HG02642 (cell line): ENCODE measurements at regions not wholly inside any gene's neighbourhood (a gene's known extent, or its start where the extent isn't known, plus 50 kb on each side); places are given as distances from the start of the nearest gene placed in this dataset.
"Not testable (repeated sequence)": the region's sequence is repeated elsewhere in the genome, so short reads cannot be mapped to it uniquely, and the experiment has no call there.

Experiments
- ATAC-seq: cut with Tn5 transposase; IDR thresholded peaks from one replicate; pipeline ENCODE4 v1.9.1; 2021; ENCODE audit warnings: mild to moderate bottlenecking; ENCODE audit not compliant: unreplicated experiment, poor library complexity

DNA sequence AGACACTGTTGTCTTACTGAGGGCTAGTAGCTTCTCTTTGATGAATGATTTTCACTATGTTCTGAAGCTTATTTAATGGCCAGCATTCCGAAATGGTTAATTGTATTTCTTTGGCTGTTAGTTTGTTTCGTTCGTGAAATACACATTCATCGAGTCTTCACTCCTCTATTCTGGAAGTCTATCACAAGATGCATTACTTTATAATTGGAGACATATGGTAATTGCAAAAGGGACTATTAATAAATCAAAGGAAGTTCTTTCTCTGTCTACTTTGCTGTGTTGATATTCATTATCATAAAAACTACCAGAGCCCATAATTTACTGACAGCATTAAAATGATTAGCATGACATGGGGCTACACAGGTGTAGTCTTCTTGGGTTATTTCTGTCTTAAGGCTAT, 133.8 kb upstream of the IGFBP3 start:
- ATAC-seq = no peak

DNA sequence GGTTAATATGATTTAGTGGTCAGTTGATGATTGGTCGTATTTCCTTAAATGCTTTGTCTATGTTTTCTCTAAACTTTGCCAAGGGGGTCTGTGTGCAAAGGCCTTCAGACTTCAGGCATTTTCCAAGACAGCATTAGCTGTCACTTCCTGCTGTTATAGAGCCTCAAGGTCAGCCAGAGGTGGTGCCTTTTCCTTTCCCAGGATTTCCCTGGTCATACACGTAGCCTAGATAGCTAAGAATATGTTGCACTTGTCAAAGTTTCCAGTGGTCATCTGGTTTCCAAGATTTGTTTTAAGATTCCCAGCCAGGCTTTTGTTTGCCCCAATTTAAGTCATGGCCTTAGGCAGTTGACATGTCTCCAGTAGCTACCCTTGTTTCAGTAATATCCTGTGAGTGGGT, 133.2 kb upstream of the IGFBP3 start:
- no peak for ATAC-seq

DNA sequence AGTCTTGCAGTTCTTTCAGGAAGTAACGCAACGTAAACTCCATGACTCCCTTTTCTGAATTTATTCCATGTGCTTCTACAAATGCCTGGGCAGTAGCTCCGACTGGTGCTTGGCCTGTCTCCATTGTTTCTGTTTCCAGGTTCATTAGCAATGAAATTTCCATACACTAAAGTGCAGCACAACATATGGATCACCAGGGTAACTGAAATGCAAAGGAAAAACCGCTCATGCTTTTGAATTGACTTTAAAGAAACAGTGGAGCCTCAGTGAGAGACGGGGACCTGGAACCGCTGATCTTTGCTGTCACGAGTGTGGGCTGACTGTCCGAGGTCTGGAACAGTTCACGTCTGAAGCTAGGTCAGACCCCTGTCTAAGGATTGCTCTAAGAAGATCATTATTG, 126.5 kb upstream of the IGFBP3 start:
- no peak for ATAC-seq

DNA sequence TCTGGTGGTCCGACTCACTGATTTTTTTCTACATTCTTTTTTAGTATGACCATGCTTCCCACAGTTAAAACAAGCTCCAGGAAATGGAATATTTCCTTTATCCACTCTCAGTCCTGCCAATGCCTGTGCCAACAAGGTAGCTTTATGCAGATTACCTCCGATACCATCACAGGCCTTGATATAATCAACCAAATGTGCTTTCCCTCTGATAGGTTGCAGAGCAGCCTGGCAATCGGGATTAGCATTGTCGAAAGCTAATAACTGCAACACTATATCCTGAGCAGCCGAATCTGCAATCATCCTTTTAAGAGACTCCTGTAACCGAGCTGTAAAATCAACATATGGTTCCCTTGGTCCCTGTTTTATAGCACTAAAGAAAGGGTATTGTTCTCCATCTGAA, 122.3 kb upstream of the IGFBP3 start:
- not testable (repeated sequence) for ATAC-seq

DNA sequence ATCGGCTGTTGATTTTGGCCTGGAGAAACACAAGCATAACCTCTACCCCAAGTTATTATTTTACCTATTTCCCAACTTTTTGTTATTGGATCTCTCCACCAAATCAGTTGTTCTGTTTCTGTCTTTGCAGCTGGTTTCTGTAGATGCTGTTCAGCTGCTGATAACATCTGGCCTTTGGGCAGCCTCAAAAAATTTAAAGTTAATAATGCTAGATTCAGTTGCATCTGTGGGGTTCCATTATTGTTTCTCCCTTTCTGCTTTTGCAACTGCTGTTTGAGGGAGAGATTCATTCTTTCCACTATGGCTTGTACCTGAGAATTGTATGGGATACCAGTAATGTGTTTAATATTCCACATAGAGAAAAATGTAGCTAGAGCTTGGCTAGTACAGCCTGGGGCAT, 118.7 kb upstream of the IGFBP3 start:
- ATAC-seq = not testable (repeated sequence)

DNA sequence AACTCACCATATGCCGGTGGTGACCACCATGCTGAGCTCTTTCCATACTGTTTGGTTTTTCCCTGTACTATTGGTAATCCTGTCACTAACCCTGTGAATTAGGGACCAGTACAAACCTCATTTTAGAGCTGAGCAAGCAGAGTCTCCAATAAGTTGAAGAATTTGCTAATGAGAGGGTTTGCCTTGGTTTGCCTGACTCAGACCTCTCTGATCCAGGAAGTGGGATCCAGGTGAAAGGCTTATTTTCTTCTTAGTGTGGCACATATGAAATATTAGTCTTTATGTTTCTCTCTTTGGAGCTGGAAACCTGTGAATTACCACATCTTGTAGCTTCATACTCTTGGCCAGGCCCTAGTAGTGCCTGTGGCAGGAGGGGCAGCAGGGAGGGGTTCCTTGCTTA, 114.1 kb upstream of the IGFBP3 start:
- no peak for ATAC-seq

DNA sequence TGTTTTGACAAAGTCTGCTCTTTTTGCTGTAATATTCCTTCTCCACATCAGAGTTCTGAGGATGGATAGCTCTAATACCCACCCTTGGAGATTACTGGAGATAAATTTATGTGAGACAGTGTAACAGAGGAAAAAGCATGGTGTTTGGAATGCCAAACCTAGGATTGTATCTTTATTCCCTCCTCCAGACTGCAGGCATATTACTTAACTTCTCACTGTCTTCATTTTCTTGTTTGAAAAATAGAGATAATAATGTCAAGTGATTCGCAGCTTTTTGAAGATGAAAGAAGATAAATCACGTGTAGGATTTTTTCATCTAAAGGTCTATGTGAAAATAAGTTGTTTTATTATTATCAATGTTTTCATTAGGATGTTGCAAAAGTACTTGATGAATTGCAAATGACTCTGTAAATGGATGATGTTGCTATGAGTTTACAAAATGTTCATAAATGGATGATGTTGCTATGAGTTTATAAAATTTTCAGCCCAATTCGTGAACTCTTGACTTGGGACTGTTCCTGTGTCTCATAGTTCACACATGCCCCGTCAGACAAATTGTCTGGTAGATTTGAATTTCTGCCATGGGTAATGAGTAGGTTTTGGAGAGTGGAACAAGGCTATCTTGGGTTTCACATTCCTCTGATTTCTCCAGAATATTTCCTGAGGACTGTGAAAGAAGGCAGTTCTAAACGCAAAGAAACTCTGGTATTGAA, 113.1 kb upstream of the IGFBP3 start:
- no peak for ATAC-seq

DNA sequence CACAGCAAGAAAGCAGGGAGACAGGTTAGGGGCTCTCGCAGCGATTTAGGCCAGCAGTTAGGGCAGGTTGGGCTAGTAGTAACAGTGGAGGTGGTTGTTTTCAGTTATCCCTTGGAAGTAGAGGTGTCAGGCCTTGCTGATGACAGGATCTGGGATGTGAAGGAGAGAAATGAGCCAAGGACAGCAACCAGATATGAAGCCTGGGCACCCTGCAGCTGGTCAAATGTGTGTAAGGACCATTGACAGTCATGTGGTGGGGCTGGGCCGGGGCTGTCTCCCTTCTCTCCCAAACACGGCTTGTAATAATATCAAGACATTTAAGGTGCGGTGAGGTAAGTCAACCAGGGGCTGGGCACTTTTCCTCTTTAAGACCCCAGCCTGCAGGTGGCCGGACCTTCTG, 112.5 kb upstream of the IGFBP3 start:
- no peak for ATAC-seq

DNA sequence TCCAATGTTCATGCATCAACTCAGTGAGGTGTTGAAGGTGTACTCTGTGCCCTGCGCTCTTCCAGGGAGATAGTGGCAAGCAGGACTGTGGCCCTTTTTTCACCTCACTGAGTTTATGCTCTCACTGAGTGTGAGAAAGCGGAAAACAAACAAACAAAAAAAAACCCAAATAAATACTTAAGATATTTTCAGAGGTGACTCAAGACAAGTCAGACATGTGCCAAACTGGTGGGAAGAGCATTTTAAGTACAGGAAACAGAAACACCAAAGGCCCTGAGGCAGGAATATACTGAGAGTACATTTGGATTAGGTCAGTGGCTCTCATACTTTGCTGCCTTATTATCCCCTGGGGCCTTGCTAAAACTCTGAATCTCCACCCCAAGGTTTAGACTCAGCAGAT, 111.9 kb upstream of the IGFBP3 start:
- ATAC-seq = no peak

DNA sequence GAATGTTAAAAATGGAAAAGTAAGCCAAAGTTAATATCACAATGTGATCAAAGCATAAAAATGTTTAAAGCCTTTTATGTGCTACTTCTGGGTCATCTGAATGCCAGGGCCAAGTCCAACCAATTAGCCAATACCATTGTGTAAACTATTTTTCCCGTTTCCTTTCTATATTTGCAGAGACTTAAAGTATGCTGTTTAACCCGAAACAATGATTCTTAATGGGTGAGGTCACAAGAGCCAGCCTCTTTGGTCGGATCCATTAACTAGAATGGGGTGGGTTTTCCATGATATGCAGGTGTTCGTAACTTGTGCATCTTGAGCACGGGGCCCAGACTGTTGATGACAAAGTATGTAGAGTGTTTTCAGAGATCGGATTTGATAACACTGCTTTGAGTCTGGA, 111.3 kb upstream of the IGFBP3 start:
- ATAC-seq = no peak

DNA sequence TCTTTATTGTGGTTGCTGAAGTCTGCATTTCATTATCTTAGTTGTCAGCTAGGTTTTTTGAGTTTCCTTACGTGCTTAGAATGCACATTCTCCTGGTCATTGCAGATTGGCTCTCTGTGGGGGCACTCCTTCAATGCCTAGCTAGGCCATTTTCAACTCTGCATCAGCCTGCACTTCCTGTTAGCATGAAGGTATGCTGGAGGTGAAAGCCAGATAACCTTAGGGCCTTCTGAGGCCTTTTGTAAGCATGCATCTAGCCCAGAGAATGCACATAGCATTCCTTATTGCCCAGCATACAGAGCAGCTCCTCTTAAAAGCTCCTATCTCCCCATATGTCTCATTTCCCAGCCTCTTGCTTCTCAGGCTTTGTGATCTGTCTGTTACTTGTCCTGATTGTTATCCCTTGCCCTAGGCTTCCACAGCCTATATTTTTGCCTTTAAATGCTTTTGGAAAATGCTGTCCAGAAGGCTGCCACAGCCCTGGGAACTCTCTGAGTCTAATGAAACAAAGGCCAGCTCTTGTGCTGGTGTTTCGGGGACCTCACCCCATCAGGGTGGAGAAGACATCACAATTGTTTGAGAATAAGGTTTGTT, 108.1 kb upstream of the IGFBP3 start:
- ATAC-seq = no peak

DNA sequence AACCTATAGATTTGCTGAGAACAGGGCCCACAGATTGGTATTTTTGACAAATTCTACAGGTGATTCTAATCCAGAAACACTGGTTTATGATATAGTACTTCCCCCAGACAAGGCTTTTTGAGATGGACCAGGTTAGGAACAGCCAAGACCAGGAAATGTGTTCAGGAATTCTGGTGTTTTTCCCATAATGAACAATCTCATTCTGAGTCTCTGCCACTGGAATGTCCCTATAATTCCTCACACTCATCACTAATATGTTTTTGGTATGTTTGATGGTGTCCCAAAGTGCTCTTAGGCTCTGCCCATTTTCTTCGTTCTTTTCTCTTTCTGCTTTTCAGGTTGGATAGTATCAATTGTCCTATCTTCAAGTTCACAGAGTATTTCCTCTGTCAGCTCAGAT, 107.2 kb upstream of the IGFBP3 start:
- ATAC-seq = no peak

DNA sequence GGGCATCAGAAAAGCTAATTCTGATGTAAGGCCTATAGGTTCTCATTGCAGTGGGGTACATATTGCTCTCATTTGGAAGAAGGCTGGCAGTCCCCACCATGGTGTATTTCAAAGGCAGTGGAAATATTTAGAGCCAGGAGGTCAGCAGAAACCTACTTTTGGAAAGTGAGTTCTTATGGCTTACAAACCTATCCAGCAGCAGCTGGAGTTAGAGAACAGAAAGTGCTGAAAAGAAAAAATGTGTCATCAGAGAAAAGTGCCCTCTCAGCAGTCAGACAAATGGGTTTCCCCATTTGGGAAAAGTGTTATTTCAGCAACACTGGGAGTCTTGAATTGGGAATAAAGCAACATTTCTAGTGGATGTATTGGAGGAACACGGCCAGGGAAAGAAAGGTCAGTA, 105.7 kb upstream of the IGFBP3 start:
- ATAC-seq = no peak

DNA sequence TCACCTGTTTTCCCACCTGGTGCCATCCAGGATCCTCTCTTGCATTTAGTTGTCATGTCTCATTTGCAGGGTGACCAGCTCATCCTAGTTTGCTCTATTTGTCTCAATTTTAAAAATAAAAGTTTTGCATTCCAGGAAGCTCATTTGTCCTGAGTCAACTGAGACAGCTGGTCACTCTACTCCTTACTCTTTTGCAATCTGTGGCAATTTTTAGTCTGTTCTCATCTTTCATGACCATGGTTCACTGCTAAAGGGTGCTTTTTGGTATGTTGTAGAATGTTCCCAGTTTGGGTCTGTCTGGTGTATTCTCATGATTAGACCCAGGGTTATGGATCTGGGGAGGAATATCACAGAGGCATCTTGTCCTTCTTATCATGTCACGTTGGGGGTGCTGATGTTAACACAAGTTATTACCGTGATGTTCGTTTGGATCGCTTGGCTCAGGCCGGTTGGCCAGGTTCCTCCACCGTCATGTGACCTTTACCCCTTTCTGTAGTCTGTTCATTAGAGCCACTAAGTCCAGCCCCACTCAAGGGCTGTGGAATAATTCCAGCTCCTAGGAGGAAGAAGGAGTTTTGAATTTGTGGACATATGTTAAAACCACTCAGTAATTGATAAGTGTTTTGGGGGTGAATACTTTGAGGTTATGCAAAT, 103.3 kb upstream of the IGFBP3 start:
- no peak for ATAC-seq

DNA sequence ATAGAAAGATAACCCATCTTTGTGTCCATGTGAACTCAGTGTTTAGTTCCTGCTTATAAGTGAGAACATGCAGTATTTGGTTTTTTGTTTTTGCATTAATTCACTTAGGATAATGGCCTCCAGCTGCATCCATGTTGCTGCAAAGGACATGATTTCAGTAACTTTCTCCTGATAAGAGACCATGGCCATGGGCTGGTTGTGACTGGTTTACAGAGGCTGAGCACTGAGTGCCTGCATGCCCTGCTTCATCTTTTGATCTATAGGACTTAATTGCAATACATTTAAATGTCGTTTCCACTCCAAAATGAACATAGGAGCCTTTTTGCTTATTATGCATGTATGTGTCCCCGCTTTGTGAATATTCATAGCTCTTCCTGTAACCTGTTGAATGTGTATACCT, 101.3 kb upstream of the IGFBP3 start:
- no peak for ATAC-seq

DNA sequence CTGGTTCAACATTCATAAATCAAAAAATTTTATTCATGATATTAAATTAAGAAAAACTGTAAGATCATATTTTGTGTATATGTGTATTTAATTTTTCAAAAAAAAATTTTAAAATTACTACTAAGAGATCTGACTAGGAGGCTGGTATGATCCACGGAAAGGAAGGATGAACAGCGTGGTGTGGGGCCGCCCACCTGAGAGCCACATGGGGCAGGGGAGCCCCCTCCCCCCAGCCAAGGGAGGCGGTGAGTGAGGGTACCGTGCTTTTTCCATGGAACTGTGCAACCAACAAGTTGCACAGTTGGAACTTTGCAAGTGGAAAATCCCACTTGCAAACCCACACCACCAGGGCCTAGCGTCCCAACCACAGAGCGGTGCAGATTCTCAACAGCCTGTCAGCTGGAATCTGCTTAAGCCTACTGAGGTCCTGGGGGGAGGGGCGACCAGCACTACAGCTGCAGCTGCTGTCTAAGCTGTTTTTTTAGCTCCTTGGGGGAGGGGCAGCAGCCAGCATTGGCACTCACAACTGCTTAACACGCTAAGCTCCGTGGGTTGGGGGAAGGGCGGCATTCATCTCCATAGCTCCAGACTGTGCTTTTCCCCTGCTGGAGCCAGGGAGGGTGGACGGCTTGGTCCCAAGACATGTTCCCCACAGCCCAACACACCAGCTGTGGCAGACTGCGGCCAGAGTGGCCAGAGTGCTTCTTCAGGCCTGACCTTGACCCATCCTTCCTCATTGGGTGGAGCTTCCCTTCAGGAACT, 94.2 kb upstream of the IGFBP3 start:
- no peak for ATAC-seq

DNA sequence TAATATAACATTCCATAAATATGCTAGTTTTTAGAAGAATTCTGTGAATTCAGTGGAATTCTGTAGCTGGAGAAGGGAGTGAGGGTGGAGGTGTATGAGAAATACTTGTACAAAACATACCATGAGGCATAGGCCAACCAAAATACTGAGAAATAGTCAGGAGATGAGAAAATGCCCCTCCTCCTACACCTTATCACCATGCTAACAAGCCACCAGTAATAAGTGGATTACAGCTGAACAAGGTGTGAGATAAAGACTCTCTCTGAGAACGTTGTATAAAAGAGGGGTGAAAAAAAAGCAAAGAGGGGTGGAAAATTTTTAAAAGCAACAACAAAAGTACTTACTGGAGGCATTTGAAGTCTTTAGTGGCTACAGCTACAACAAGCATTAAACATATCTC, 90.4 kb upstream of the IGFBP3 start:
- no peak for ATAC-seq

DNA sequence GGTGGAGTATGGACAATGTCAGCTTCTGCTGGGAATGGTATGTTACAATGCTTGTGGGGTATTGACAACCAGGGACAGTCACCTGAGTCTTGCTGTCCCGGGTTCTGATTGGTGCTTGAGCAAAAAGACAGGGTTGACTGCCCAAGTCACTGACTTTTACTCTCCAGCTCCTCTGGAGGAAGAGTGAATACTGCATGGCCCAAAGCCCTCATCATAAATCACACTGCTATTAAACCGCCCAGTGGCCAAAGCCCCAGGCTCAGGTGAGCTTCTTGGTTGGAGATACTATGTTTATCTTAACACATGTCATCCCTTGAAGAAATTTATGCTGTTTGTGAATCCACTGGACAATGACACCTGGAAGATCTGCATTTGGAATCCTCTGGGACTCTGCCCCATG, 90.0 kb upstream of the IGFBP3 start:
- no peak for ATAC-seq

DNA sequence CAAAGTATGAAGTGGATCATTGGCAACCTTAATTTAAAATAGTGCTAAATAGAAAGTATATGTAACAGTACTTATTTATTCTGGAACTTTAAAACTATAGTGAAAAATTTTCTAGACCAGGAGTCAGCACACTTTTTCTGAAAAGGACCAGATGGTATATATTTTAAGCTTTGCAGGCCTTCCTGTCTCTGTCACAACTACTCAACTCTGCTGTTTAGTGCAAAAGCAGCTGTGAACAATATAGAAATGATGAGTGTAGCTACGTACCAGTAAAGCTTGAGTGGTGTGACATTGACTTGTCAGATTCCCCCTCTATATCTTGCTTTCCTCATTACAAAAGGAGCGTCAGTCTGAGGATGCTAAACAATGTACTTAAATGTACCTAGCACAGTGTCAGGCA, 88.1 kb upstream of the IGFBP3 start:
- no peak for ATAC-seq

DNA sequence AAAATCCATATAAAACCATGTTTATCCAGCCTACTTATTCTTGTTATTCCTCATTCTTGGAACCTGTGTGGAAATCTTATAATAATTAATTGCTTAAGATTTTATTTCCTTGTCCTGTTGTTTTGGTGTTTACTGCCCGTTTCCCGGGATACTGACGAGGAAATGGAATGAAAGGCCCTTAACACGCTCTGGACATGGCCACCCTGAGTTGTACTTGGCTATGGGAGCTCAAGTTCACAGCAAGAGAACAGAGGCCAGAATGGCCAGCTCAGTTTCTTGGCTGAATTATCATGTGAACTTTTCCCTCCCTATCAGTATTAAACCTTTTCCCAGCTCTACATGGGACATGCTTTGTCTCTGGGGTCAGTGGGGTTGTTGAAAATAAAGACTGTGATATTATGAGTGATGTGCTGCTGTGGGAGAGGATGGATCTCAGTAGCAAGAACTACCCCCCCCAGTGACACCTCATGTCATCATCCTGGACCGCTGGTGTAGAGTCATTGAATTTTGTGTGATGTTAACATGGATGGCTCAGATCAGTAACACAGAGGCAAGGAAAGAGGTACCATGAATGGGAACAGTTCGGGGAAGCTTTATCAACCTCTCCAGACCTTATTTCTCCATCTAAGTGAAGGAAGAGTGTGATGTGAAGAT, 87.0 kb upstream of the IGFBP3 start:
- ATAC-seq = no peak

DNA sequence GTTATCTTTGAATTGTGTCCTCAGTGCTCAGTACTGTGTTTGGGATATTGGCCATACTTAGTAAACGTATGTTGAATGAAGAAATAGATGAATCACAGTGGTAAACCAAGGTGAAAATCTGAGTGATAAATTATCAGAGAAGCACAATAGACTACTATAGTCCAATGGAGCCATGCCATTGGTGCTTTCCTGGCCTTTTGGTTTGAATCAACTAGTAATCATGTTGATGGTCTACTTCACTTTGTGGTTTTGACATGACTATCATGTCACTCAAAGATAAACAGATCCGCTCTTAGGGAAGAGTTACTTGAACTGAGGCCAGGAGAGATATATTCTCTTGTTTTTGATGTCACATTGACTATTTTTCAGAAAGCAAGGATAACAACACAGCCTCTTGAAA, 86.1 kb upstream of the IGFBP3 start:
- ATAC-seq = no peak
